ENCODE measurements at regions not wholly inside any gene's neighbourhood (a gene's known extent, or its start where the extent isn't known, plus 50 kb on each side); places are given as distances from the start of the nearest gene placed in this dataset.

GRCh38 chr20:40887105-40887504 is 141.5 kb upstream of the TOP1 start (continued):
- TF ChIP-seq TFDP2 (CRISPR knock-in tag; IDR thresholded peaks at IDR 0.05) (0 out of 2 replicates have a peak, but pooled peaks have one; percentile 30), BRF2 (CRISPR knock-in tag; IDR thresholded peaks at IDR 0.05) (no peak), ATF1 (CRISPR knock-in tag; IDR thresholded peaks at IDR 0.05) (no peak), POLR2AphosphoS2 (IDR thresholded peaks at IDR 0.05; ENCODE audit: low read depth, low read length) (no peak), ZNF841 (CRISPR knock-in tag; IDR thresholded peaks at IDR 0.05; ENCODE audit: borderline replicate concordance) (no peak), KLF16 (CRISPR knock-in tag; IDR thresholded peaks at IDR 0.05) (no peak), NFE2L1 (CRISPR knock-in tag; IDR thresholded peaks at IDR 0.05; ENCODE audit: borderline replicate concordance) (no peak), HES4 (CRISPR knock-in tag; IDR thresholded peaks at IDR 0.05; ENCODE audit: borderline replicate concordance) (no peak), SAFB2 (CRISPR knock-in tag; IDR thresholded peaks at IDR 0.05; ENCODE audit: borderline replicate concordance, low read depth) (no peak), GATA4 (IDR thresholded peaks at IDR 0.05; ENCODE audit: borderline replicate concordance, low read depth) (no peak), ZFX (CRISPR knock-in tag; IDR thresholded peaks at IDR 0.05; ENCODE audit: low read depth) (peak; percentile 67), HDAC6 (IDR thresholded peaks at IDR 0.05; ENCODE audit: low read depth, low read length) (no peak), SP5 (CRISPR knock-in tag; IDR thresholded peaks at IDR 0.05; ENCODE audit: borderline replicate concordance, low read depth) (0 out of 2 replicates have a peak, but pooled peaks have one; percentile 10), ZNF3 (CRISPR knock-in tag; IDR thresholded peaks at IDR 0.05) (no peak), ZFY (CRISPR knock-in tag; IDR thresholded peaks at IDR 0.05) (peak; percentile 61), ZBTB46 (CRISPR knock-in tag; IDR thresholded peaks at IDR 0.05; ENCODE audit: borderline replicate concordance) (no peak), ZGPAT (CRISPR knock-in tag; IDR thresholded peaks at IDR 0.05) (no peak), HBP1 (CRISPR knock-in tag; IDR thresholded peaks at IDR 0.05; ENCODE audit: low read depth) (no peak), ZNF776 (CRISPR knock-in tag; IDR thresholded peaks at IDR 0.05) (no peak), MBNL3 (CRISPR knock-in tag; conservative IDR thresholded peaks at IDR 0.05) (no peak), THAP7 (CRISPR knock-in tag; IDR thresholded peaks at IDR 0.05) (no peak), ZFP36 (IDR thresholded peaks at IDR 0.05; ENCODE audit: borderline replicate concordance, low read depth, low read length, partially characterized antibody) (no peak)
